HEK293T (cell line): ENCODE measurements at regions not wholly inside any gene's neighbourhood (a gene's known extent, or its start where the extent isn't known, plus 50 kb on each side); places are given as distances from the start of the nearest gene placed in this dataset.

Experiments
- ARNT ChIP-seq: fragments of 450-650 bp; IDR thresholded peaks from 2 replicates; pipeline ENCODE4 v1.6.1; 2017; ENCODE audit warnings: mild to moderate bottlenecking
- ELF4 ChIP-seq: fragments of 450-650 bp; IDR thresholded peaks from 2 replicates; pipeline ENCODE4 v1.6.1; 2017; ENCODE audit warnings: antibody characterized with exemption
- FOXA1 ChIP-seq: fragments of 450-650 bp; IDR thresholded peaks from 2 replicates; pipeline ENCODE4 v1.6.1; 2016; ENCODE audit warnings: mild to moderate bottlenecking
- FOXM1 ChIP-seq: fragments of 450-650 bp; IDR thresholded peaks from 2 replicates; pipeline ENCODE4 v1.6.1; 2017; ENCODE audit warnings: mild to moderate bottlenecking, borderline replicate concordance
- NFRKB ChIP-seq: fragments of 450-650 bp; IDR thresholded peaks from 2 replicates; pipeline ENCODE4 v1.6.1; 2016; ENCODE audit warnings: mild to moderate bottlenecking, moderate library complexity
- PKNOX1 ChIP-seq: fragments of 450-650 bp; IDR thresholded peaks from 2 replicates; pipeline ENCODE4 v1.6.1; 2016
- SP1 ChIP-seq: fragments of 450-650 bp; IDR thresholded peaks from 2 replicates; pipeline ENCODE4 v1.6.1; 2017
- SUZ12 ChIP-seq: fragments of 450-650 bp; IDR thresholded peaks from 2 replicates; pipeline ENCODE4 v1.6.1; 2016; ENCODE audit warnings: mild to moderate bottlenecking

- TF ChIP-seq NFRKB (no peak), FOXA1 (no peak), ARNT (no peak), SUZ12 (no peak), SP1 (no peak), FOXM1 (no peak), ELF4 (no peak), PKNOX1 (no peak)
Observed at GRCh38 chr20:11182720-11183119, 508.9 kb upstream of the JAG1 start.
